ENCODE measurements at regions not wholly inside any gene's neighbourhood (a gene's known extent, or its start where the extent isn't known, plus 50 kb on each side); places are given as distances from the start of the nearest gene placed in this dataset.

- ATAC-seq (no peak), FAIRE-seq (no peak), DNase-seq (ENCODE audit: low read depth in 1 of 2, low spot score in 1 of 2) (no peak)
- Histone ChIP-seq H3K4me3 (no peak overlapping the region), H3K9me3 (no peaks in the 10 kb centered on the region), H3K27ac (no peak overlapping the region), H3K4me1 (no peaks in the 10 kb centered on the region), H3K4me2 (no peak overlapping the region)
- TF ChIP-seq HMGXB4 (CRISPR knock-in tag; IDR thresholded peaks at IDR 0.05; ENCODE audit: borderline replicate concordance) (no peak), KDM1A (IDR thresholded peaks at IDR 0.05; ENCODE audit: low read depth) (no peak), MYC (IDR thresholded peaks at IDR 0.05; ENCODE audit: borderline replicate concordance, low read length) (no peak), JUNB (IDR thresholded peaks at IDR 0.05) (no peak), HDAC2 (IDR thresholded peaks at IDR 0.05) (no peak), HES2 (IDR thresholded peaks at IDR 0.05) (no peak), EP300 (IDR thresholded peaks at IDR 0.05) (no peak), MAFK (IDR thresholded peaks at IDR 0.05; ENCODE audit: partially characterized antibody) (no peak), ZFP36 (IDR thresholded peaks at IDR 0.05; ENCODE audit: borderline replicate concordance, partially characterized antibody) (no peak), HEYL (CRISPR knock-in tag; IDR thresholded peaks at IDR 0.05) (no peak)
- POLR2A ChIA-PET, result no interaction called here
- CTCF ChIA-PET, result interaction anchor here (0.7 kb wide), 1 partner anchor 198 kb away, joined by 4 read pairs; no protein-coding TSS in a partner anchor
- 65% methylated on average over 4 of the region's 4 CpGs for WGBS (ENCODE audit: missing lambda C conversion rate)
These were observed 163.6 kb downstream of the CEP135 start for GRCh38 chr4:56112377-56112776.

GRCh38 chr4:56106180-56107147, 157.7 kb downstream of the CEP135 start:
- H3K9me3 ChIP-seq, result no peaks in the 10 kb centered on the region
- no peak for DNase-seq (ENCODE audit: low read depth in 1 of 2, low spot score in 1 of 2)
- H3K4me3 ChIP-seq, result no peak overlapping the region
- ChIA-PET POLR2A (no interaction called here), CTCF (interaction anchor here (0.9 to 1.0 kb wide), 2 partner anchors 10 to 194 kb away, joined by 3 to 4 read pairs; no protein-coding TSS in a partner anchor)
- H3K4me1 ChIP-seq, result no peaks in the 10 kb centered on the region
- ATAC-seq, result no peak
- no peak for FAIRE-seq
- TF ChIP-seq ATOH8 (CRISPR knock-in tag; IDR thresholded peaks at IDR 0.05; ENCODE audit: low read depth) (no peak), RFX5 (IDR thresholded peaks at IDR 0.05) (no peak), GATA3 (IDR thresholded peaks at IDR 0.05; ENCODE audit: borderline replicate concordance) (no peak), FOSB (CRISPR knock-in tag; IDR thresholded peaks at IDR 0.05) (no peak), HDAC2 (IDR thresholded peaks at IDR 0.05) (no peak), ZFP36 (IDR thresholded peaks at IDR 0.05; ENCODE audit: borderline replicate concordance, partially characterized antibody) (no peak), SREBF2 (IDR thresholded peaks at IDR 0.05) (no peak), CEBPB (IDR thresholded peaks at IDR 0.05) (no peak), MYC (IDR thresholded peaks at IDR 0.05; ENCODE audit: borderline replicate concordance, low read length) (no peak), ESRRA (IDR thresholded peaks at IDR 0.05; ENCODE audit: borderline replicate concordance, low read length) (no peak), PHF8 (IDR thresholded peaks at IDR 0.05; ENCODE audit: borderline replicate concordance, low read depth) (no peak), ELK1 (IDR thresholded peaks at IDR 0.05; ENCODE audit: low read depth, low read length) (no peak), FOXS1 (CRISPR knock-in tag; IDR thresholded peaks at IDR 0.05) (no peak), EHF (CRISPR knock-in tag; IDR thresholded peaks at IDR 0.05) (no peak), RNF2 (IDR thresholded peaks at IDR 0.05; ENCODE audit: borderline replicate concordance, low read depth) (no peak), CHD2 (IDR thresholded peaks at IDR 0.05; ENCODE audit: low read length, partially characterized antibody) (no peak), HMGXB4 (CRISPR knock-in tag; IDR thresholded peaks at IDR 0.05; ENCODE audit: borderline replicate concordance) (no peak), ZC3H11A (IDR thresholded peaks at IDR 0.05) (no peak), NR3C1 (IDR thresholded peaks at IDR 0.05) (no peak), PBX3 (IDR thresholded peaks at IDR 0.05) (no peak)
- H3K4me2 ChIP-seq, result no peak overlapping the region
- WGBS (ENCODE audit: missing lambda C conversion rate), result 66% methylated on average over 11 of the region's 11 CpGs
- no peak overlapping the region for H3K27ac ChIP-seq

Measured in A549 (cell line).